HG03520 (cell line): ENCODE measurements at regions not wholly inside any gene's neighbourhood (a gene's known extent, or its start where the extent isn't known, plus 50 kb on each side); places are given as distances from the start of the nearest gene placed in this dataset.
"Not testable (repeated sequence)": the region's sequence is repeated elsewhere in the genome, so short reads cannot be mapped to it uniquely, and the experiment has no call there.

ENCODE experiments used
- ATAC-seq: cut with Tn5 transposase; IDR thresholded peaks from one replicate; pipeline ENCODE4 v1.9.1; 2021; ENCODE audit warnings: mild to moderate bottlenecking, moderate library complexity; ENCODE audit not compliant: unreplicated experiment

GRCh38 chr7:114182837-114183236 lies 231.8 kb upstream of the FOXP2 start:
- ATAC-seq, result no peak

- no peak for ATAC-seq
These were observed 233.3 kb upstream of the FOXP2 start for GRCh38 chr7:114181280-114181679.

GRCh38 chr7:114180556-114181266 lies 233.9 kb upstream of the FOXP2 start:
- ATAC-seq, result no peak

- no peak for ATAC-seq
These were observed 239.5 kb upstream of the FOXP2 start for GRCh38 chr7:114175125-114175524.

- ATAC-seq, result no peak
These were observed 241.3 kb upstream of the FOXP2 start for GRCh38 chr7:114173170-114173890.

GRCh38 chr7:114169389-114169788 lies 245.2 kb upstream of the FOXP2 start:
- ATAC-seq, result not testable (repeated sequence)

- ATAC-seq, result peak; percentile 58
These were observed 242.1 kb upstream of the PPP1R3A start for GRCh38 chr7:114160925-114161324.

GRCh38 chr7:114158854-114159253 lies 240.0 kb upstream of the PPP1R3A start:
- ATAC-seq, result no peak

GRCh38 chr7:114158275-114158674 lies 239.5 kb upstream of the PPP1R3A start:
- no peak for ATAC-seq

- ATAC-seq, result no peak
These were observed 237.4 kb upstream of the PPP1R3A start for GRCh38 chr7:114156178-114156577.

- no peak for ATAC-seq
These were observed 236.6 kb upstream of the PPP1R3A start for GRCh38 chr7:114155116-114156110.

- no peak for ATAC-seq
These were observed 234.9 kb upstream of the PPP1R3A start for GRCh38 chr7:114153700-114154099.

GRCh38 chr7:114152314-114152938 lies 233.6 kb upstream of the PPP1R3A start:
- no peak for ATAC-seq

GRCh38 chr7:114151777-114152176 lies 233.0 kb upstream of the PPP1R3A start:
- ATAC-seq, result no peak

GRCh38 chr7:114150689-114151088 lies 231.9 kb upstream of the PPP1R3A start:
- no peak for ATAC-seq

GRCh38 chr7:114148779-114149178 lies 230.0 kb upstream of the PPP1R3A start:
- no peak for ATAC-seq

- no peak for ATAC-seq
These were observed 222.6 kb upstream of the PPP1R3A start for GRCh38 chr7:114141415-114141814.

- ATAC-seq, result no peak
These were observed 221.8 kb upstream of the PPP1R3A start for GRCh38 chr7:114140561-114140960.

GRCh38 chr7:114139690-114140089 lies 220.9 kb upstream of the PPP1R3A start:
- ATAC-seq, result not testable (repeated sequence)

GRCh38 chr7:114138587-114138986 lies 219.8 kb upstream of the PPP1R3A start:
- ATAC-seq, result no peak

GRCh38 chr7:114133717-114134116 lies 214.9 kb upstream of the PPP1R3A start:
- ATAC-seq, result no peak
